GM12891 (cell line): ENCODE measurements at regions not wholly inside any gene's neighbourhood (a gene's known extent, or its start where the extent isn't known, plus 50 kb on each side); places are given as distances from the start of the nearest gene placed in this dataset.

ENCODE experiments used
- POLR2A ChIP-seq: IDR thresholded peaks from 2 replicates; pipeline ENCODE4 v1.6.1; 2011; ENCODE audit warnings: low read depth, low read length, control low read depth
- POLR2AphosphoS5 ChIP-seq: IDR thresholded peaks from 2 replicates; pipeline ENCODE4 v1.6.1; 2011; ENCODE audit warnings: low read depth, low read length, control low read depth
- POU2F2 ChIP-seq: IDR thresholded peaks from 2 replicates; pipeline ENCODE4 v1.6.1; 2011; ENCODE audit warnings: low read depth, mild to moderate bottlenecking, control low read depth, low read length, moderate library complexity
- SPI1 ChIP-seq: IDR thresholded peaks from 2 replicates; pipeline ENCODE4 v1.6.1; 2011; ENCODE audit warnings: low read depth, low read length, control low read depth
- TAF1 ChIP-seq: IDR thresholded peaks from 2 replicates; pipeline ENCODE4 v1.6.1; 2011; ENCODE audit warnings: low read depth, low read length, control low read depth

GRCh38 chr5:8386719-8387288, 517.9 kb downstream of the MTRR start:
- TF ChIP-seq POLR2AphosphoS5 (no peak), POLR2A (no peak), TAF1 (no peak), POU2F2 (no peak), SPI1 (no peak)
